Hematopoietic multipotent progenitor cell treated with erythropoietin and hydrocortisone succinate and interleukin-3 and kit ligand, for 8 days (in vitro differentiated cells): ENCODE measurements at regions not wholly inside any gene's neighbourhood (a gene's known extent, or its start where the extent isn't known, plus 50 kb on each side); places are given as distances from the start of the nearest gene placed in this dataset.

Experiments
- DNase-seq: peaks from one replicate; pipeline ENCODE4 v3.0.0-alpha.2; 2015

DNA sequence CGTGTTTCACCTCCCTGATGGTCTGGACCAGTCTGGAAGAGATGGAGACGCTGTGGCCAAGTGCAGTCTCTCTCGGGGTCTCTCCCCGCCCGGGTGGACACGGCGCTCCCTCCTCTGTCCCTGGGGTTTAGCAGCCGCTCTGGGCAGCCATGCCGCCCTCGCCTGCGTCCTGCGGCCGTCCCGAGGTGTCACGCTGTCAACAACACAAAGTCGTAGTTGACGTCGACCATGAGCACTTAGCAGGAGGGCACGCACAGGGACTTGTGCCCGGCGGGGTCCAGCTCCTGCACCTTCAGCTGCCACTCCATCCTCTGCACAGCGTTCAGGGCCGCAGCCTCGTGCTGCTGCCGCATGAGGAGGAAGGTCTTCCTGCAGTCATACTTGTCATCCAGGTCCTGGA, 368.9 kb downstream of the CDH9 start:
- DNase-seq = no peak

DNA sequence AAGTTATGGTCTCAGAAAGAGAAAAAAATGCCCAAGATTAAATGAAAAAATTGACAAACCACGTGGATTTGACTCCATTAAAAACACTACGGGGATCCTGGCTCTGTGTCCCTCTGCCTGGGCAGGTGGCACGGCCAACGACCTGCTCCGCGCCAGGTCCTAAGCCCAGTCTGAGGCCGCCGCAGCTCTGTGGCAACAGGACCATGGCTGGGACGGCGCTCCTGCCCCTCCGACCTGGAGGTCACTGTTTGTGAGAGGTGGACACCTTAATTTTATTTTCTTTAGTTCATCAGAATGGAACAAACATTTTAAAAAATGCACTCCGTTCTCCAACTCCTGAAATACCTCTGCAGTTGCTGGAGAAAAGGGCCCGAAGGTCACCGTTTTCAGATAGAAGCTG, 369.4 kb downstream of the CDH9 start:
- no peak for DNase-seq

DNA sequence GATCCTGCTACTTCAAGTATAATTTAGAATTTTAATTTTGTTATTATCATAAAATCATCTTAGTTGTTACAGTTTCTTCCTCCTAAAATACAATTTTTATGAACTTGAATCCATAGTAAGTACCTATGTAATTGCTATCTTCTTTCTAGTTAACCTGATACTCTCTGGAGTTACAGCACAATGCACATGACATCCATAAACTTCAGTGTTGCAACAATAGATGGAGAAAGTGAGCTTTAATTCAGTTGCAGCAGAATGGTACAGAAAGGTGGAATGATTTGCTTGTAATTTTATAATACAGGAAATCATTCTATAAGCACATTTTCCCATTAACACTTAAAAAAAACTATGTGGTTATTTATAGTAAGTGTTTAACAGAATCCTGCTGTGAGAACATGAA, 372.0 kb downstream of the CDH9 start:
- no peak for DNase-seq

DNA sequence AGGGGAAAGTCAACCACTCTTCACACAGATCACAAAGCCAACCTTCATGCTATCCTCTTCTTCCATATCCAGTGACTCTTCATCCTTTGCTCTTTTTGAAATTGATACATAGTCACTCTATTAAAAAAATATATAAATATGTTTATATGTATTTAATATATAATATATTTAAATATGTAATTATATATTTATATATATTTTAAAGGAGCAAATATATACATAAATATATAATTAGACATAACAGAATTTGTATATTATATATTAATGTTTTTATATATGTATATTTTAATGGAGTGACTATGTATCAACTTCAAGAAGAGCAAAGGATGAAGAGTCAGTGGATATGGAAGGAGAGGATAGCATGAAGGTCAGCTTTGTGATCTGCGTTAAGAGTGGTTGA, 374.9 kb downstream of the CDH9 start:
- no peak for DNase-seq

DNA sequence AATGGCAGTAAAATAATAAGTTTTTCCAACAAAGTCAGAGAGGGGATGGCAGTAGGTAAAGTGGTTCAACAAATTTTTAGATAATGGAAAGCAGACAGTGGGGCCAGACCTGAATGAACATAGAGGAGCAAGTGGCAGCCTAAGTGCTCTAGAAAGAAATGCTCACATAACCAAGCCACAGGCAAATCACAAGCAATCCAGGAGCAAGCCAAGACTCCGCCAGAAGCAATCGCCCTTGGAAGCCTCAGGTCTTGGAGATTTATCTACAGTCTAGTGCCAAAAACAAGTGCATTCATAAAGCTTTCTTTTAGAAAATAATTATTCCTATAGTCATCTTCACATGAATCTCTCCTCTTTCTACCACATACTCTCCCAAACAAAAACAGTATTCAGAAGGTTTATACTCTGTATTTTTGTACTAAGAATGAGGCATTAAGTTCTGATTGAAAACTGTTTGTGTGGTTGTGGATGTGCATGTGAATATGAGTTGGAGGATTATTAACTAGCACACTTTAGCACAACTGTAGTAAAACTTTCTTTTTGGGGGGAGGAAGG, 375.5 kb downstream of the CDH9 start:
- DNase-seq = no peak

DNA sequence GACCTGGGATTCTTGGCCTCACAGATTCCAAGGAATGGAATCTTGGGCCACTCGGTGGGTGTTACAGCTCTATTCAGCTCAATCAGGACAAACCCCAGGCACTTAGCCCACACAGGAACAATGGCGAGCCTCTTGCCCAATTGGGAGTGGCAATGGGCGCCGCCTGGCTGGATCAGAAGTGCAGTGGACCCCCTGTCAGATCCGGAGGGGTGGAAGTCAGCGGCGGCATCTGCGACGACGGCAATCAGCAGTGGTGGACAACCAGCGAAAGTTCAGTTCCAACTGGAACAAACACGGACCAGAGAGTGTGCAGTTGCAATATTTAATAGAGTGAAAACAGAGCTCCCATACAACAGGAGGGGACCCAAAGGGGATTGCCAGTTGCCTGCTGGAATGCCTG, 378.3 kb downstream of the CDH9 start:
- no peak for DNase-seq

DNA sequence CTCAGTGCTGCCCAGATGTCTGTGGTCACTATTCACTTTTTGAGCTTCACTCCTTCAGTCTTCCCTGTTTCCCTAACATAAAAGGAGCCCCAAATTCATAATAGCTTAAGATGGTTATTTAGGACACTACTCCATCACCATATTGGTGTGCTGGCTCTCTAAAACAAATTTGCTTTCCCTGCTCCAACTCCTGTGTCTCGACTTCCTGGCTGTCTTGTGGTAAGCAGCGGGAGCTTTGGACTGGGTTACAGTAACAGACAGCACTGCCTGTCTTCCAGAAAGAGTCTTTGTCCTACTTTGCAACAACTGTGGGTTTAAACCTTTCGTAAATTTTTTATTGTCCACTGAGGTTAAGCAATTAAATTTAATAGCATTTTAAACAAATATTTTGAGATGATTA, 389.4 kb downstream of the CDH9 start:
- DNase-seq = no peak

DNA sequence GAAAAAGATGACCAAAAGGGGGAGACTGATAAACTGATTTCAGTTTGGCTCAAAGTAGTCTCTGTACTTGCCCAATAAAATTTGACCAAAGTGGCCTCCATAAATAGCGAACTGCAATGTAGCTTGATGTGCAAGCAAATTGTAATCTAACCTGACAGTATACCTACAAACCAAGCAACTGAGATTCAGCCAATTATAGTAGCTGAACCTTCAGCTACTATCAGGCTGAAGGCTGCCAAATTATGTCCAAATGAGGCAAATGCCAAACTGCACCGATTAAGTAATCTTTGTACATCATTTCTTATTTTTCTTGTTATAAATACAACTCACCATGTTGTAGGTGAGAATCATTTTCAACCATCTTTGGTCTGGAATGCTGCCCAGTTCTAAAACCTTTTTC, 390.6 kb downstream of the CDH9 start:
- no peak for DNase-seq

DNA sequence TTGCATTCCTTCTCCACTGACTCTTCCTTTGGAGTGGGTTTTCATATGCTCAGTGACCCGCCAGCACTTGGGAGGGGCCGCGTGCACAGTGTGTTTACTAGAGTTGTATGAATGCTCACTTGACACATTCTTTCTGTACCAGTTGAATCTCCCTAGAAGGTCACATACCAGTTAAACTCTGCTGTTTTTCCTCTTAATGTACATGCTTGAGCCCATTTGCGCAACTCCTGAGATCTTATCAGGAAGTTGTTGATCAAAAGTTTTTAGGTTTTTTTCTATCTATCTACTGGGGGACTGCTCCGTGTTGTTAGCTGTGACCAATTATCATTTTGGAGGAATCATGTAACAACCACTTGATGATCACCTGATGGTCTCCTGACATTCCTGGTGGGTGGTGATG, 392.7 kb downstream of the CDH9 start:
- DNase-seq = no peak

DNA sequence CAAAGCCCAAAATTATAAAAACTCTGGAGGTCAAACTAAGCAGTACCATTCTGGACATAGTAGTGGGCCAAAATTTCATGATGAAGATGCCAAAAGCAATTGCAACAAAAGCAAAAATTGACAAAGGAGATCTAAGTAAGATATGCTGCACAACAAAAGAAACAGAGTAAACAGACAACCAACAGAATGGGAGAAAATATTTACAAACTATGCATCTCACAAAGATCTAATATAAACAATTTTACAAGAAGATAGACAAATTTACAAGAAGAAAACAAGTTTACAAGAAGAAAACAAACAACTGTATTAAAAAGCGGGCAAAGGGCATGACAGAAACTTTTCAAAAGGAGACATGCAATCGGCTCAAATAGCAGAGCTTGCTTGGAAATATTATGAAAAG, 396.9 kb downstream of the CDH9 start:
- no peak for DNase-seq

DNA sequence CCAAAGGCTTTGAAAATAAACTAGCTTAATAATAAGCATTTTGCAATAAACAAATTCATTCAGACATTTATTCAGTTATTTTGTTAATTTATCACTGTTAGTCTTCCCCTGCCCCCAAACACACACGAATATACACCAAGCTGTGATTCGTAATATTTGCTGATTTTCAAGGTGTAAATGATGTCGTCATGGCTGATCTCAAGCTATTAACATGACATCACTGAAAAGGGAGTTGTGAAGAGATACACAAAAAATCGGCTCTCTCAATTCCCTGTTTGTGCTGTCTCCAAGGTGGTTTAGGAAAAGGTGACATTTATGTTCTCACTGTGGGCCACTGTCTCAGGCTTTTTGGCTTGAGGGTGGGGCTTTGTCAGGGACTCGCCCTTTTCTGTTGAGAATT, 413.3 kb downstream of the CDH9 start:
- DNase-seq = no peak

DNA sequence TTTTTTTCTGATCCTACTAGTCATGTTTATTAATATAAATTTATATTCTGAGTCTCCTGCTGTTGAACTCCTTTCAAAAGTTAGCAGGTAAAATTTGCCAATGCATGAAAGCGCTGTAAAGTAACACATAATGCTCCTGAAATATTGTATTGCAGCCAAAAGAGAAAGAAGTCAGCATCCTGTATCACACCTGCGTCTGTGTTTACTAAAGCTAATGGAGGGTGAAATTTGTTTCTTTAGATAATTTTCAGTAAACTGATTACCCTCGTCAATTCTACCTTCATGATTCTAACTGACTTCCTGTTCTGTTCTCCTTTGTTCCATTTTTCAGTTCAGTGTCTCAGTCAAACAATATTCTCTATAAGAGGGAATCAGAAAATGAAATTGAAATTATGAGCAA, 415.4 kb downstream of the CDH9 start:
- DNase-seq = no peak

DNA sequence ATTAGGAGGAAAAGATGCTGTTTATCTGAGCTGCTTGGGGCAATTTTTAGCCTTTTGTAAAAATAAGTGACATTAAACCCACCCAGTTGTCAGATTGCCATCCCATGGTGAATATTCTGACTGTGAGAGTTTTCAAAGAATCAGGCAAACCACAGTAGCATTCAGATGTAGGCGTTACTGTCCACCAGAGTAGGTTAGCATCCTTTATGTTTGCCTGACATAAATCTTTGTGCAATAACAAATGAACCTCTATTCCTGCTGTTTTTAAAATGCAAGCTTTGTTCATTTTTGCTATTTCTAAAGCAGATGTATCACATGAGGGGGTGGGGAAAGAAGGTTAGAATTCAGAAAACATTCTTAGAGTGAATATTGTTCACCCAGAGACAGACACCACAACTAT, 427.8 kb downstream of the CDH9 start:
- DNase-seq = no peak

DNA sequence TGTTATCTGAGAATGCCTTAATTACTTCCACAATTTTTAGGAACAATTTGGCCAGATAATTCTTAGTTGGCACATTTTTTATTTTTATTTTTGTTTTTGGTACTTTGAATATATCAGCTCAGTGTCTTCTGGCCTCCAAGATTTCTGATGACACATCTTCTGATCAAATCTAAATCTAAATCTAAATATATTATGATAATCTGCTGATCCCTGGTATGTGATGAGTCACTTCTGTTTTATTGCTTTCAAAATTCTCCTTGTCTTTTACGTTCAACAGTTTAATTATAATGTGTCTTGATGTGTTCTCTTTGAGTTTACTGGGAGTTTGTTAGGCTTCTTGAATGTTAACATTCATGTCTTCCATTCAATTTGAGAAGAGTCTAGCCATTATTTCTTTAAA, 436.8 kb downstream of the CDH9 start:
- DNase-seq = no peak

DNA sequence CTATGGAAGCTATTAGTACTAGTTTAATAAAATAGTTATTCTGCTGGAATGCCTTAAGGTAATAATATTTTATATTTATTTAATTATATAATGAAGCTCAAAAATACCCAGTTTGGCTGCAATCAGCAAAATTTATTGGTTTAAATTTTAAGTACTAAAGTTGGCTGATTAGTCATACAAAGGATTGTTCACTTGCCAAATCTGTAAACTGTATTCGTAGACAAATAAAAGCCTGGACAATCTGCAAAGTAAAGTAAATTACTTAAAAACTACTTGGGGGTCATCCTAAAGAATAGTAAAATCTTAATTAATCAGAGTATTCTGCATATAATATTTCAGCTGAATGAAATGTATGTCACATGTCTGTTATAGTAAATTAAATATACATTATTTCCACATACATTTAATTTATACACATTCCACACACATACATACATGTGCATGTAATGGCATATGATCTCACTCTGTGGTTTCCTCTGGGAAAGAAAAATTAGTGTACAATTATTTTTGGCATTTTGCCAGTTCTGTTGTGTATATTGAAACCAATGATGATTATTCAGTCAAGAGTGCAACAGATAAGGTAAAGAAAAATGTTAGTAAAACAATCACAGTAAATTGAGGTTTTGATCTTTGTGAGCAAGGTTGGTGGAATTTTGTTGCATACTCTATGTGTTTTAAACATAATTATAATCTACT, 455.9 kb downstream of the CDH9 start:
- no peak for DNase-seq

DNA sequence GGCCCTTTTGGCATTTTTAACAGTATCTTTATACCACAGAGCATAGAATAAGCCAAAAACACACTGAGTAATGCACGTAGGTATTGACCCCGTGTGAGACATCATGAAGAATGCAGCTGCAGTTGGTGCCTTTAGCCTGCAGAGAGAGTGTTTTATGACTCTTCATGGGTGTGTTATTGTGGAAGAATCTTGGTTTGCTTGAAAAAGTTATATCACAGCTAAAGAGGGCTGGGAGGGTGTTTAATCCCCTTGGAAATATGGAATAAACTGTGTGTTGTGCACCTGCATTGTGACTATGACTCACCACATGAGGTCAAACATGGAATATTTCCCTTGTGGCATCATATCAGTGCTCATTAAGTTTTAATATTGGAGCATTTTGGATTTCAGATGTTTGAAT, 458.7 kb downstream of the CDH9 start:
- DNase-seq = no peak

DNA sequence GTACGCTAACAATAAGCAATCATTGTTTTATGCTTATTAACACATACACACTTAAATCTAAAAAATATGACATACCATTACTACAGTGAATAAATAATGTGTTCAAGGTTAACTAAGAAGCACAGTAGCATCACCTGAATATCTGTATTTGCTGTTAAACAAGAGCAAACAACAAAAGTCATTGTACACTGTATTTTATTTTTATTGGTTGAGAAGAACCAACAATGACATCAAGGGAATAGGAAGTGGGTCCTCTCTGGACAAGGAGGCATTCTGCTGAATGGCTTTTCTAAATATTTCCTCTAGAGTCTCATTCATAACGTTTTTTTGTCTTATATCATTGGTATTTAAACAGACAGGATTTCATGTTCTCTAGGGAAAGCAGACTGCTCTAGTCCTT, 460.4 kb downstream of the CDH9 start:
- DNase-seq = no peak

DNA sequence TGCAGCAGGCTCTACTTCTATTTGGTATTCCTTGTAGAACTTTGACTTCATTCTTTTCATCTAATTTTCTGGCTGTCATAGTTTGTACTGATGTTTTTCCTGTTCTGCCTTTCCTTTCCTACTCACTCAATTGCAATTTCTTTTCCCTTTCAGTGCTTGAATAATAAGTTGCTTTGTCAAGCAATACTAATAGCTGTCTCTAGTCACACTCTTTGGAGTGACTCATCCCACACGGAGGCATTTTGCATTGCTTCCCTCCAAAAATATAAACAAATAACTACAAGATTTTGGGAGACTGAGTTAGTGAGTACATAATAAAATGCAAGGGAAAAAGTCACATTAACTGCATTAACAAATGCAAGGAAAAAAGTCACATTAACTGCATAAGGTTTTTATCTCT, 465.9 kb downstream of the CDH9 start:
- no peak for DNase-seq

DNA sequence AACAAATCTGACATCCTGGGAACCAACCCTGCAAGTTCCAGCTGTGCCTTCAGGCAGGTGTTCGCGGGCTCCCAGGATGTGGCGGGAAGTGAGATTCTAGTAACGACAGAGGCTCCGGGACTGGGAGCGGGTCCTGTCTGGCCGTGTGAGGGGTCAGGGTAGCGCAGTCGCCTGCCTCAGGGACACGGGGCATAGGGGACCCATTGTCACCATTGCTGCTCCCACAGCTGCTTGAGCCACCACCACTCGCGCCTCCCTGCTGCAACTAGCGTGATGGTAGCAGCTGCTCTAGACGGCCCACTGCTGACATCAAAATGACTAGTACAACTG, 468.5 kb downstream of the CDH9 start:
- DNase-seq = no peak

DNA sequence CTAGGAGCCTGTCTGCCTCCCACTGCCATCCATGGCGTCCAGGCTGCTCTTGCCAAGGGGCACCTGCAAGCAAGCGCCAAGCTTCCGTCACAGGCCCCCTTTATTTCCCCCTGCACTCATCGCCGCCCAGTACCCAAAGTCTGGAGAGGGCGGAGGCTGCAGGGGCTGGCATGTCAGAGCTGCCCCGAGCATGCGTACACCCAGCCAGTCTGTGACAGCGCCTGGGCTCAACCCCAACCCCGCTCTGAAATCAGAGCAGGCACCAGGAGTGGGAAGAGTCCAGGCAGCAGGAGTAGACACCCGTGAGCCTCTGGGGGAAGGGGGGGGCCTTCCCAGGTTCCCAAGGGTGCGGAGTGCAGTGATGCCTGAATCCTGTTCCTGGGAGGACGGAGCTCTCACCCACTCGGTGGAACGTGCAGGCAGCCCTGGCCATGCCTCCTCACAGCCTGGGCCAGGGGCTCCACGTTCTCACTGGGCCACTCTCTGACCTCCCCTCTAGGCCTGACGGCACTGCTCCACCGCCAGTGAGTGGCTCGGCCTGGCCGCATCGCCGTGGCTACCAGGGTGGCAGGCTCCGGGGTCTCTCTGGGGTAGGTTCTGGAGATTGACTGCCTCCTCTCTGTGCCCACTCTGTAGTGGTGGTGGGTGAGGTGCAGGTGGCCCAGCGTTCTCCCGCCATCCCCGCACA, 469.0 kb downstream of the CDH9 start:
- no peak for DNase-seq

DNA sequence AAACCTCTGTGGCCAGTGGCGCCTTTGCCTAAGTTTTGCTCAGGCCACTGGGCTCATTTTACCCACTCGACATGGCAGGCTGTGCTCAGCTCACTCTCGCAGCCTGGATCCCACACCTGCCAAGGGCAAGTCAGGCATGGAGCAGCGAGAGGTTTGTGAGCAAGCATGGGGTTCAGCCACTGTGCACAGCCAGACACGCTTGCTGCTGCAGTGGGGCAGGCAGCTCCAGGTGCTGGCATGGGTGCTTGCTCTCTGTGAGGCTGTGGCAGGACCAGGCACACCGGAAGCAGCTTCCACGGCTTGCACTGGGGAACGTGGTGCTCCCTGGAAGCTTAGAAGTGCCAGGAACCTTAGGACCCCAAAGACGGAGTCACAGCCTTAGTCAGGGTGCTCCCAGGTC, 470.1 kb downstream of the CDH9 start:
- no peak for DNase-seq

DNA sequence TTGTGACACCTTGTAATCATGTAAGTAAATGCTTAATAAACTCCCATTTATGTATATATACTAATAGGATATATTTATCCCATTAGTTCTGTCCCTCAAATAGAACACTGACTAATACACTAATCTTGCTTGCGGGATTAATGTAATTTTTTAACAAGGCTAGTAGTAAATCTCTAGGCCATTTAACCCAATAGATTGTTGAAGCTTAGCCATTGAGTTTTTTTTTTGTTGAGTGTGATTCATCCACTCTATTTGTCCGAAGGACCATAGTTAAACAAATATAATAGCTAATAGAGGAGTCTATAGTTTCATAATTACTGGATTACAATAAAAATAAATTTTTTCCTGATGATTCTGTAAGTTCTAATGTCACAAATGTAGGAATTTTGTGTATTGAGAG, 474.4 kb downstream of the CDH9 start:
- DNase-seq = no peak

DNA sequence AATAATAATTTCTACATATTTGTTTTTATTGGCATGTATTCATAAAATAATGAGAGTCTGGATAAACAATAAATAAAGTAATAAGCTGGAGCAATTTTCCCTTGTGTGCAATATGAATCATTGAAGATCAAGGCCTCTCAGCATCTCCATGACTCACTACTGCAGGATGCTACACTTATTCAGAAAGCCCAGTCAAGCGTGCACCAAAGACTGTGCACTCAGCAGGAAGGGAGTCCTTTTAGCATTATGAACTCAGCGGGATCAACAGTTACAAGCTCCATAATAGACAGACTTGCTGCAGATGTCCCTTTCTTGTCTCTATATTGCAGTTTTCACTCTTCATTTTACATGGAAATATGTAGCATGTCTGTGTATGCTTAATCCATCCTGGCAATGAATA, 485.3 kb downstream of the CDH9 start:
- no peak for DNase-seq

DNA sequence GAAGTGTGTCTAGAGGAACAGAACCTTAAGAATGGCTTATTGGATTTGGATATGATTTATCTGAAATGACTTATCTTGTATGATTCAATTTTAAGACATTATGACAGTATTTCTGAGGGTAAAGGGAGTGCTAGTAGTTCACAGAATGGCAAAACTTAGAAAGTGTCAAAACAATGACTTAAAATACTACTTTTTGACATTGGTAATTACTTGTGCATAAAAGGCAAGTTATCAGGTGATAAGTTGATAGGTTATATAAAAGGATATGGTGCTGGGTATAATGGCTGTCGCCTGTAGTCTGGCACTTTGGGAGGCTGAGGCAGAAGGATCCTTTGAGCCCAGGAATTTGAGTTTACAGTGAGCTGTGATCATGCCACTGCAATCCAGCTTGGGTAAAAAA, 494.4 kb downstream of the CDH9 start:
- DNase-seq = no peak

DNA sequence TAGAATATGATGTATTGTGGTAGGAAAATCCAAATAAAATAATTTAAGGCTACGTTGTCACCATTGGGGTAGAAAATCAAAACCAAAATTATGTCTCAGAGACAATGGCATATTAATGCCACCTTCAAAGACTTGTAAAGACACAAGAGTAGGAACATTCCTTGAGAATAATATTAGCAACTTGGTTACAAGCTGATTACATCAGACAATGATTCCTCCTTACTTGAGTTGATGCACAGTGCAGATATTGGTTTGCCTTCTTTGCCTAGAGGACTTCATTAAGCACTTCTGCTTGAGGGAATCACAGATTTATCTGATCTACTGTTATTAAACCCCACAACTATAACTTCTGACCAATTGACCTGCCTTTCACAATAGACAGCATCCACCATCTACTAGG, 500.2 kb downstream of the CDH9 start:
- no peak for DNase-seq
